ENCODE measurements at regions not wholly inside any gene's neighbourhood (a gene's known extent, or its start where the extent isn't known, plus 50 kb on each side); places are given as distances from the start of the nearest gene placed in this dataset.

DNA sequence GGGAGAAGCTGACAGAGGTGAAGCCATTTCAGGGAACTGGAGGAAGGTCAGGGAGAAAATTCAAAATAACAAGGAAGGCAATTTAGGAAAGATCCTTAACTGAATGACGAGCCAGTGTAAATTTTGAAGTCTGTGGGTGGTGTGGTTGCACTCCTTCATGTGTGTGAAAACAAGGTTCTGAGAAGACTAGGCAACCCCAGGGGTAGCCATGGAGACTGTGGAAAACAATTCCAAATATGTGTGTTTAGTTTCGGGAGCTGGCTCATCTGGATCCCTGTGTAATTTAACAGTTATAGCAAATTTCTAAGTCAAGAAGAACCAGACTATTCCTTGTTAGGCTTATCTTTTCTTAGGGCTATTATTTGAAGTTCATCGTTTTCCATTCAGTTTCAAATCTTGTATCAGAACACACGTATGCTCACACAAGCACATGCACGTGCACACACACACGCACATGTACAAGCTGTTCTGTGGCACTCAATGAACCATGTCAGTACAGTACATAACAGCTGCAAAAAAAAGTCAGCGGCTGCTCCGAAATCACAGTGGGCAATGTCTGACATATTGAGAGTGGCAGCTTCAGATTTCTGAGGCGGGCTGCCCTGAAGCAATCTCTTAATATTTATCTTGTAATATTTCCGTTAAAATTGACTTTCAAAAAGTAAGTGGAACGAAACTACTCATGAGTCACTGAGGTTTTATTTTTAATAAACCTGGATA, 411.2 kb downstream of the AEBP2 start:
- Histone ChIP-seq H3K4me3 (no peak overlapping the region), H3K27me3 (ENCODE audit: low read depth) (no peaks in the 10 kb centered on the region), H3K36me3 (replicated peaks) (no peaks in the 10 kb centered on the region), H3K9me3 (peaks cover 2% of the 10 kb centered on the region; the same call in 1 of the 2 replicates), H3K4me1 (no peaks in the 10 kb centered on the region)
- no peak for DNase-seq (ENCODE audit: low spot score in 2 of 2)
- in situ Hi-C loops (cut with MboI; ENCODE audit: low sequenced_read_pairs), result no loop called here

DNA sequence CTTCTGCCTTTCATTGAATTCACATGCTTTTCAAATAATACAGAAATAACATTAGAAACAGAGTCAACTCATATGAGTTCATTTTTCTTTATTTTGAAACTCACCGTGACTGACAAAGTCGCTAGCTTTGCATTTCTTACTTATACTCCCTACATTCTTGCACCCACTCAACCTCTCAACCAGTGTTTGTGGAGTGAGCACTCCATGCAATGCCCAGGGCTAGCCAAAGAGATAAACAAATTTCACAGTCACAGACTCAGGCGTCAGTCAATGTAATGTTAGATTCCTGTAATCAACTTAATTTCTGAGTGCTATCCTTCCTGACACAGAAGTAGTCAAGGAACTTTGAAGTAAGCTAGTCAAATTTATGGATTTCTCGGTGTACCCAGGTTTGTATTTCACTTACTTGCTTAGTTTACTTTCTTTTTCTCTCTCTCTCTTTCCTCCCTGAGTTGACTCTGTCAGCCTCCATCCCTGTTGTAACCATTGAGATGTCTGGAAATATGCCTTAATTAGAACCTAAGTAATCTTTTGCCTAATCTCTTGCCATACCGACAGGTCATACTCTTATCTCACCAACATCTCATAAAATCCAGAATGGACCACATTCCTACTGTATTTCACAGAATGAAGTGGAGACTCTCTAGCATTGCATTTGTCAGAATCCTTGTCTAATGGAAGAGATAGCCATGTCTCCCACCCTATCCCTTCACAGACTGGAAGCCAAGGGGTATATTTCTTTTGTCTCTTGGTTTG, 413.0 kb downstream of the AEBP2 start:
- H3K27me3 ChIP-seq (ENCODE audit: low read depth), result no peaks in the 10 kb centered on the region
- H3K4me1 ChIP-seq, result peaks cover 10% of the 10 kb centered on the region
- peaks cover 2% of the 10 kb centered on the region; the same call in 1 of the 2 replicates for H3K9me3 ChIP-seq
- in situ Hi-C loops (cut with MboI; ENCODE audit: low sequenced_read_pairs), result no loop called here
- H3K4me3 ChIP-seq, result no peak overlapping the region
- no peak for DNase-seq (ENCODE audit: low spot score in 2 of 2)
- no peaks in the 10 kb centered on the region for H3K36me3 ChIP-seq (replicated peaks)

DNA sequence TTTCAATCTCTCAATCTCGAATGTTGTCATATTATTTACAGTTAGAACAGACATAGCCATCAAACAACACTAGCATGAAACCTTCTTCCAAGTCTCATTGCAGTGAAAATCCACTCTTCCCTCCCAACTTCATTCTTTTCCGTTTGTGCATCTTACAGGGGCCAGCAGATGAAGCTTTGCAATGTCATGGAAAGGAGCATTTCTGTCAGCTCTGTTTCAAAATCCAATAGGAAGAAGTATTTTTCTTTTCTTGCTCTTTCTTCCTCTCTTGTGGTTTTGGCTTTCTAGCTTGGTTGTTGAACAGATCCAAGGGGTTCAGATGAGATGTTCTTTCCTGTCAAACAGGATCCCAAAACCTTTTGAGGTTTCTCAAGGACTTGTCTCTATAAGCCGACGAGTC, 416.6 kb downstream of the AEBP2 start:
- Histone ChIP-seq H3K9me3 (peaks cover 2% of the 10 kb centered on the region; the same call in 1 of the 2 replicates), H3K27me3 (ENCODE audit: low read depth) (no peaks in the 10 kb centered on the region), H3K36me3 (replicated peaks) (no peaks in the 10 kb centered on the region), H3K4me3 (no peak overlapping the region), H3K4me1 (peaks cover 20% of the 10 kb centered on the region)
- DNase-seq (ENCODE audit: low spot score in 2 of 2), result no peak
- in situ Hi-C loops (cut with MboI; ENCODE audit: low sequenced_read_pairs), result no loop called here

DNA sequence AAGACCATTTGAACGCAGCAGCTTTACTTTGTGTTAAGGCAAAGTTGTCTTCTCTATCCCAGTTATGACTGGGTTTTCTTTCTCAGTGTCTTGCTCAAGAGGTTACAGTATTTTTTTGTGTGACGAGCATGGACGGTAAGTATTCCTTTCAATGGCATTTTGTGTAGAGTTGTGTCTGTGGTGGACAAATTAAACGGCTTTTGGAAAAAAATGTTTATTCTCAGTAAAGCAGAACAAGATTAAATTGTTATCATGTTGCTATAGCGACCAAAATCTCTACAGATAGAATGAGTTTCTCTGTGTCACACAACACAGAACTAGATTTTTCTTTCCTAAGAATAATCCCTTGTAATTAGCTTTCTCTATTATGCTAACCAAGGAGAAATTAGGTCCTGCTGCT, 417.1 kb downstream of the AEBP2 start:
- peaks cover 2% of the 10 kb centered on the region; the same call in 1 of the 2 replicates for H3K9me3 ChIP-seq
- no peak overlapping the region for H3K4me3 ChIP-seq
- no peaks in the 10 kb centered on the region for H3K36me3 ChIP-seq (replicated peaks)
- H3K4me1 ChIP-seq, result peaks cover 20% of the 10 kb centered on the region
- peak in 1 of 2 experiments; percentile 86 for DNase-seq (ENCODE audit: low spot score in 2 of 2)
- no peaks in the 10 kb centered on the region for H3K27me3 ChIP-seq (ENCODE audit: low read depth)
- in situ Hi-C loops (cut with MboI; ENCODE audit: low sequenced_read_pairs), result no loop called here

DNA sequence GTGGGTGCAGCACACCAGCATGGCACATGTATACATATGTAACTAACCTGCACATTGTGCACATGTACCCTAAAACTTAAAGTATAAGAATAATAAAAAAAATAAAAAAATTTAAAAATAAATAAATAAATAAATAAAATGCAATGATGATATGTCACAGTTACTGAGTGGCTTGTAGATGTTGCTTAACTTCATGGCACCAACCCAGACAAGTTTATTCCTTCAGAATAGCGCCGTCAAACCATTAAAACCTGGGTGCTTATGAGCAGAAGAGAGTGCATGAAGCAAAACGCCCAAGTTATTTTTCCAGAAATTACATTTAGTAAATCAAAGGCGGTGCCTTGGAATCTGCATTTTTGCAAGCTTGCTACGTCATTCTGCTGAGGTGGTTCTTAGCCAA, 417.9 kb downstream of the AEBP2 start:
- DNase-seq (ENCODE audit: low spot score in 2 of 2), result no peak
- H3K9me3 ChIP-seq, result peaks cover 2% of the 10 kb centered on the region; the same call in 1 of the 2 replicates
- no peaks in the 10 kb centered on the region for H3K36me3 ChIP-seq (replicated peaks)
- in situ Hi-C loops (cut with MboI; ENCODE audit: low sequenced_read_pairs), result no loop called here
- no peak overlapping the region for H3K4me3 ChIP-seq
- peaks cover 23% of the 10 kb centered on the region for H3K4me1 ChIP-seq
- no peaks in the 10 kb centered on the region for H3K27me3 ChIP-seq (ENCODE audit: low read depth)

DNA sequence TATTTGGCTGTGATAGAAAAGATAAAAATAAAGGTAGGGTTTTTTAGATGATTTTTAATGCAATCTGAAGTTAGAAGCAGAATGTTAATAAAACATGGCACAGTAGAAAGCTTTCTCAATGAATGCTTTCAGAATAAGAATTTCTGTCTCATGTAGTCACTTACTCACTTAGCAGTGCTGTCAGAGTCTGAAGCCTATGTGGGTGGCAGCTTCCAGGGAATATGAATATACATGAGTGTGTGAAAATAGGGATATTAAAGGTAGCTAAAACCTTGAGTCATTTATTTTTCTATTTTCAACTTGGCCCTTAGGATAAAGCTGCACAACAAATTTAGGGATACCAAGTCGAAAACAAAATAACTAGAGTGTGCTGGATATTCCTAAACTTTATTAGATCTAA, 427.9 kb downstream of the AEBP2 start:
- Histone ChIP-seq H3K9me3 (no peaks in the 10 kb centered on the region), H3K4me1 (peaks cover 8% of the 10 kb centered on the region), H3K4me3 (no peak overlapping the region), H3K36me3 (replicated peaks) (no peaks in the 10 kb centered on the region), H3K27me3 (ENCODE audit: low read depth) (peaks cover 3% of the 10 kb centered on the region; the same call in 1 of the 2 replicates)
- DNase-seq (ENCODE audit: low spot score in 2 of 2), result no peak
- in situ Hi-C loops (cut with MboI; ENCODE audit: low sequenced_read_pairs), result no loop called here

DNA sequence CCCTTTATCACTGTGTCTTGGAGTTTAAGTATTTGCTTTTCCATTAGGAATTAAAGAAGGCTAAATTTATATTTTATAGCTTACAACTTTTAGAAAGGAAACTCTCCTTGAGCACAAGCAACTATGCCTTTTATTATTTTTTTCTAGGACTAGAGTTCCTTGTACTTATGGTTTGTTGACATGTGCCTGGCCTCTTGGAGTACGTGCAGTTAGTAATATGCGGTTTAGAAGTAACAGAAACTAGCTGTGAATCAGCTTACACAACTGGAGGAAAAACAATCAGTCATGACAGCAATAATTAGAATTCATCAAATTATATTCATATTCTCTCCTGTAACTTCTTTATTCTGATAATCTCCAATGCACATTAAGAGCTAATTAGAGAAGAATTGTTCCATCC, 428.7 kb downstream of the AEBP2 start:
- H3K36me3 ChIP-seq (replicated peaks), result no peaks in the 10 kb centered on the region
- H3K27me3 ChIP-seq (ENCODE audit: low read depth), result peaks cover 3% of the 10 kb centered on the region; the same call in 1 of the 2 replicates
- DNase-seq (ENCODE audit: low spot score in 2 of 2), result no peak
- in situ Hi-C loops (cut with MboI; ENCODE audit: low sequenced_read_pairs), result no loop called here
- no peaks in the 10 kb centered on the region for H3K9me3 ChIP-seq
- peaks cover 3% of the 10 kb centered on the region for H3K4me1 ChIP-seq
- no peak overlapping the region for H3K4me3 ChIP-seq

DNA sequence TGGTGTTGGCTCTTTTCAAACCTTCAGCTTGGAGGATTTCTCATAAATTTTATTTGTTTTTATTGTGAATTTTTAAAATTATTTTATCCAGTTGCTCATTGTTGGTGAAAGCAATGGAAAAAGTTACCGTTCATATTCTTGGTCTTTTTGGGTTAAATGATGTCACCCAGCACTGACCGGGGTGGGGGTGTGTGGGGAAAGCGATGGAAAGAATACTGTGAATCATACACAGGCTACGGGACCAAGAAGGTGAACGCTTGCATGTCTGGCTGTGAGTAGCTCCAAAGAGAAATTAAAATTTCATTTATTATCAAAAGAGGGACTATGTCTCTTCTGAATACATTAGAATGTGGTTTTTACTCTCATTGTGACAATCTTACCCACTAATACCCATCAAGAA, 430.1 kb downstream of the AEBP2 start:
- no peak for DNase-seq (ENCODE audit: low spot score in 2 of 2)
- in situ Hi-C loops (cut with MboI; ENCODE audit: low sequenced_read_pairs), result no loop called here
- Histone ChIP-seq H3K4me1 (no peaks in the 10 kb centered on the region), H3K27me3 (ENCODE audit: low read depth) (peaks cover 3% of the 10 kb centered on the region; the same call in 1 of the 2 replicates), H3K4me3 (no peak overlapping the region), H3K9me3 (no peaks in the 10 kb centered on the region), H3K36me3 (replicated peaks) (no peaks in the 10 kb centered on the region)

DNA sequence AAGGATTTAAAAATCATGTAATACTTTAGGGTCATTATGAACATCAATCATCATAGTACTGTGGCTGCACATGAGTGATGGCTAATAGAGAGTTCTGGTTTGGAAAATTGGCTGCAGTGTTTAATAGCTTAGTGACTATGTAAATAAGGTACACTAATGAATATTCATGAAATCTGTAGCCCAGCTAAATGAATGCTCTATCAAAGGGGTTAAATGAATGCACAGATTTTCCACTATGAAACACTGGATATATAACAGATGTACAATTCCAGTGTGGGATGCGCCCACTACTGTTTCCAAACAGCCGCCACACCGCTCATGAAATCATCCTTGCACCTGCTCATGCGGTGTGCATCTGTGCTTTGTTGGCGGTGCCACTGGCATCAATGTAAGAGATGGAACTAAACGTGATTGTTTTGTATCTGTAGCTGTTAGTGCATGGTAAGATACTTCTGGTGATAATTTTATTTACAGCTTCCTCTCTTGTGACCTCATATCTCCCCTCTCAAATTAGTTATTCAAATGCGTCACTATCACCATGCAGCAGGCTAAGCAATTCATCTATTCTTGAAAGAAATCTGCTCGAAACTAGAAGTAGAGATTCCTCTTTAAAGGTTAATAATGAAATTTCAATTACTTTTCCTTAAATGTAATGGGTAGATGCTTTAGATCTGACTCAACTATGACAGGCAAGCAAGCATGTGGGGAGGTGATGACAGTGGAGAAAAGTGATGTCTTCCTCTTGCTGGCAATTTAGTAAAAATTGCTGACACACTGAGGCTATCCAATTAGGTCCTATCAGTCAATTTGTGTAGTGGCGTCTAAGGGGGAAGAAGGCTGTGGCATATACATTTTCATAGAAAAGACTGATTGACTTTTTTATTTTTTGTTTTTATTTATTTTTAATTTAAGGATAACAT, 433.6 kb downstream of the AEBP2 start:
- no peak for DNase-seq (ENCODE audit: low spot score in 2 of 2)
- Histone ChIP-seq H3K36me3 (replicated peaks) (no peaks in the 10 kb centered on the region), H3K9me3 (no peaks in the 10 kb centered on the region), H3K4me3 (no peak overlapping the region), H3K27me3 (ENCODE audit: low read depth) (peaks cover 3% of the 10 kb centered on the region; the same call in 1 of the 2 replicates), H3K4me1 (no peaks in the 10 kb centered on the region)
- in situ Hi-C loops (cut with MboI; ENCODE audit: low sequenced_read_pairs), result no loop called here

DNA sequence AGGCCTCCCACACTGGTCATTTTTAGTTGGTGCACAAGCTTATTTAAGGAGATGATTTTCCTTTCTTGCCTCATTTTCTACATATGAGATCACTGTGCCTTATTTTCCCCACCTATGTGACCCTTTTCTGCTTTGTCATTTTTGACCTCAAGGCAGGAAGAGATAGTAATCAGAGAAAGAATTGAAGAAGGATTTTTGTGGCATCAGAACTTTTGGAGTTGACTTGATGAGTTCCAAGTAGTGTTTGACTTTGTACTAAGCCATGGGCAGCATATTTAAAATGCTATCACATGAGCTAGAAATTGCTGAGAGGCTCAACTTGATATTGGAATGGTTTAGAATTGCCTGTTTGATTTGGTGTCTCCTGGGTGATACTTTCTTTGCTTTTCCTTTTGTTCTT, 440.8 kb downstream of the AEBP2 start:
- no peaks in the 10 kb centered on the region for H3K4me1 ChIP-seq
- in situ Hi-C loops (cut with MboI; ENCODE audit: low sequenced_read_pairs), result no loop called here
- no peaks in the 10 kb centered on the region for H3K36me3 ChIP-seq (replicated peaks)
- no peak overlapping the region for H3K4me3 ChIP-seq
- no peak for DNase-seq (ENCODE audit: low spot score in 2 of 2)
- no peaks in the 10 kb centered on the region; the same call in 1 of the 2 replicates for H3K27me3 ChIP-seq (ENCODE audit: low read depth)
- H3K9me3 ChIP-seq, result no peaks in the 10 kb centered on the region

DNA sequence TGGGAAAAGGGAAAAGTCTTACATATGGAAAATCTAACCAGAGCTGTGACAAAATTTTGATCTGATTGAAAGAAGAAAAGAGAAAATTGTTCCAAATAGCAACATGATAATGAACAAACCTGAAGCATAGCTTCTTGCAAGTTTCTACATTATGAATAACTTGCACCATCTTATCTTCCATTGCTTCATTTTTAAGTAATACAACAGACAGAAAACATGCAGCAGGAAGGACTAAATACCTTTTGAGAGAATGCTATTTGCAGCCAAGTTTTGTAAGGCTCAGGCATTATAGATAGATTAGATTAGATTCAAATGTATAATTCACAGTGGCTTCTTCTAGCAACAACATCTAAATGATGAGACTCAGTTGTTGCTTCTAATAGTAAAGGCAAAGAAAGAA, 441.4 kb downstream of the AEBP2 start:
- no peaks in the 10 kb centered on the region for H3K36me3 ChIP-seq (replicated peaks)
- H3K9me3 ChIP-seq, result no peaks in the 10 kb centered on the region
- H3K4me3 ChIP-seq, result no peak overlapping the region
- no peaks in the 10 kb centered on the region; the same call in 1 of the 2 replicates for H3K27me3 ChIP-seq (ENCODE audit: low read depth)
- in situ Hi-C loops (cut with MboI; ENCODE audit: low sequenced_read_pairs), result no loop called here
- DNase-seq (ENCODE audit: low spot score in 2 of 2), result no peak
- no peaks in the 10 kb centered on the region for H3K4me1 ChIP-seq

DNA sequence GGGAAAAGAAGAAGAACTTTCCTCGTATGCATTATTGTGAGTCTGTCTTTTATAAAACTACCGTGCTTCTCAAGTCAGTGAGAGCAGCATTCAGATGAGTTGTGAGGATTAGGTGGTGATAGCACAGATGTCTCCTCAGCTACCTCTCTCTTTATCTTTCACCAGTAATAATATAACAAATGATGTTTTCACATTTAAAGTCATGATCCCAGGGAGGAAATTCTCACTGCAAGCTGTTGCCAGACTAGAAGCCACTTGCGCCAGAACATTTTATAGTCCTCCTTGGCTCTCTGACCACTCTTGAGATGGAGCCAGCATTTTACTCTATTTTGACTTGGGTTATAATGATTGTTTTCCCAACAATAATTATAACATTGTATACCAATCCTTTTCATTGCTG, 443.1 kb downstream of the AEBP2 start:
- H3K4me1 ChIP-seq, result no peaks in the 10 kb centered on the region
- no peak overlapping the region for H3K4me3 ChIP-seq
- in situ Hi-C loops (cut with MboI; ENCODE audit: low sequenced_read_pairs), result no loop called here
- no peaks in the 10 kb centered on the region; the same call in 1 of the 2 replicates for H3K27me3 ChIP-seq (ENCODE audit: low read depth)
- no peaks in the 10 kb centered on the region for H3K9me3 ChIP-seq
- no peaks in the 10 kb centered on the region for H3K36me3 ChIP-seq (replicated peaks)
- DNase-seq (ENCODE audit: low spot score in 2 of 2), result no peak

DNA sequence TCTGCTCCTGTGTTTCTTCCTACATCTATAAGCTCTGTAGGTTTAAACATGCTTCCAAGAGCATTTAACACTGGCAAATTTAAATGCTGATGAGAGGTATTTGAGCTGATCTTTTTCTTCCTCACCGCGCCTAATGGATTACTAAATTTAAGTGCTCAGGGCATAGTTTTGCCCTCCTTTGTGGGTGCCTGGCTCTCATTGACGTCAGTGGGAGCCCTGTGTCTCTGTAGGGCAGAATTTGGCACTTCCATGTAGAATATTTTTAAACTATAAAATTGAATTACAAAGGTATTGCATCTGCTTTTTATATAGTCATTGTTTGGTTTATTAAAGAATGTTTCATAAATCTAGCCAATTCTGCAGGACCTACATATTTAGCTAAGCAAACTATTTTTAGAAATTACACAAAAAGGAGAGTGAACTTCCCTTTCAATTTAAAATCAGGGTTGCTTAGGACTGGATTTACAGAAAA, 444.8 kb downstream of the AEBP2 start:
- Histone ChIP-seq H3K4me1 (no peaks in the 10 kb centered on the region), H3K9me3 (no peaks in the 10 kb centered on the region), H3K36me3 (replicated peaks) (no peaks in the 10 kb centered on the region), H3K27me3 (ENCODE audit: low read depth) (no peaks in the 10 kb centered on the region; the same call in 1 of the 2 replicates), H3K4me3 (no peak overlapping the region)
- in situ Hi-C loops (cut with MboI; ENCODE audit: low sequenced_read_pairs), result no loop called here
- no peak for DNase-seq (ENCODE audit: low spot score in 2 of 2)

Measured in HAP-1 (cell line).